ENCODE measurements at regions not wholly inside any gene's neighbourhood (a gene's known extent, or its start where the extent isn't known, plus 50 kb on each side); places are given as distances from the start of the nearest gene placed in this dataset.

- Histone ChIP-seq H3K4me3 (ENCODE audit: low read depth in 1 of 5, low read length in 5 of 5) (no peak overlapping the region), H3K9ac (ENCODE audit: low read length in 5 of 5) (no peak overlapping the region), H3K27ac (ENCODE audit: low read depth, low read length) (no peak overlapping the region), H3K36me3 (ENCODE audit: control insufficient read depth in 5 of 5, insufficient read depth in 5 of 5, low read length in 5 of 5) (no peaks in the 10 kb centered on the region), H3K27me3 (ENCODE audit: control insufficient read depth in 5 of 5, insufficient read depth in 4 of 5, low read length in 5 of 5) (no peaks in the 10 kb centered on the region), H3K9me3 (ENCODE audit: control insufficient read depth in 5 of 5, low read length in 5 of 5) (no peaks in the 10 kb centered on the region), H3K4me1 (ENCODE audit: control insufficient read depth in 5 of 5, insufficient read depth in 5 of 5, low read length in 5 of 5) (peaks cover 0 to 3% (median 0%) of the 10 kb centered on the region in 5 donors)
These were observed 86.7 kb upstream of the ZEB2 start for GRCh38 chr2:144606466-144607095.

- H3K4me3 ChIP-seq (ENCODE audit: low read depth in 1 of 5, low read length in 5 of 5) = no peak overlapping the region
- H3K9me3 ChIP-seq (ENCODE audit: control insufficient read depth in 5 of 5, low read length in 5 of 5) = no peaks in the 10 kb centered on the region
- no peak overlapping the region for H3K9ac ChIP-seq (ENCODE audit: low read length in 5 of 5)
- H3K27ac ChIP-seq (ENCODE audit: low read depth, low read length) = no peak overlapping the region
- peaks cover 0 to 3% (median 0%) of the 10 kb centered on the region in 5 donors for H3K4me1 ChIP-seq (ENCODE audit: control insufficient read depth in 5 of 5, insufficient read depth in 5 of 5, low read length in 5 of 5)
- no peaks in the 10 kb centered on the region for H3K27me3 ChIP-seq (ENCODE audit: control insufficient read depth in 5 of 5, insufficient read depth in 4 of 5, low read length in 5 of 5)
- no peaks in the 10 kb centered on the region for H3K36me3 ChIP-seq (ENCODE audit: control insufficient read depth in 5 of 5, insufficient read depth in 5 of 5, low read length in 5 of 5)
These were observed 85.4 kb upstream of the ZEB2 start for GRCh38 chr2:144605231-144605840.

- no peaks in the 10 kb centered on the region for H3K27me3 ChIP-seq (ENCODE audit: control insufficient read depth in 5 of 5, insufficient read depth in 4 of 5, low read length in 5 of 5)
- H3K4me1 ChIP-seq (ENCODE audit: control insufficient read depth in 5 of 5, insufficient read depth in 5 of 5, low read length in 5 of 5) = peaks cover 0 to 3% (median 0%) of the 10 kb centered on the region in 5 donors
- no peak overlapping the region for H3K9ac ChIP-seq (ENCODE audit: low read length in 5 of 5)
- no peak overlapping the region for H3K27ac ChIP-seq (ENCODE audit: low read depth, low read length)
- H3K9me3 ChIP-seq (ENCODE audit: control insufficient read depth in 5 of 5, low read length in 5 of 5) = no peaks in the 10 kb centered on the region
- no peaks in the 10 kb centered on the region for H3K36me3 ChIP-seq (ENCODE audit: control insufficient read depth in 5 of 5, insufficient read depth in 5 of 5, low read length in 5 of 5)
- H3K4me3 ChIP-seq (ENCODE audit: low read depth in 1 of 5, low read length in 5 of 5) = no peak overlapping the region
These were observed 83.4 kb upstream of the ZEB2 start for GRCh38 chr2:144603334-144603733.

- Histone ChIP-seq H3K27ac (ENCODE audit: low read depth, low read length) (no peak overlapping the region), H3K36me3 (ENCODE audit: control insufficient read depth in 5 of 5, insufficient read depth in 5 of 5, low read length in 5 of 5) (no peaks in the 10 kb centered on the region), H3K9ac (ENCODE audit: low read length in 5 of 5) (no peak overlapping the region), H3K4me1 (ENCODE audit: control insufficient read depth in 5 of 5, insufficient read depth in 5 of 5, low read length in 5 of 5) (peaks cover 0 to 8% (median 0%) of the 10 kb centered on the region in 5 donors), H3K4me3 (ENCODE audit: low read depth in 1 of 5, low read length in 5 of 5) (no peak overlapping the region), H3K27me3 (ENCODE audit: control insufficient read depth in 5 of 5, insufficient read depth in 4 of 5, low read length in 5 of 5) (no peaks in the 10 kb centered on the region), H3K9me3 (ENCODE audit: control insufficient read depth in 5 of 5, low read length in 5 of 5) (no peaks in the 10 kb centered on the region)
These were observed 79.0 kb upstream of the ZEB2 start for GRCh38 chr2:144598906-144599305.

- Histone ChIP-seq H3K27me3 (ENCODE audit: control insufficient read depth in 5 of 5, insufficient read depth in 4 of 5, low read length in 5 of 5) (no peaks in the 10 kb centered on the region), H3K27ac (ENCODE audit: low read depth, low read length) (no peak overlapping the region), H3K9me3 (ENCODE audit: control insufficient read depth in 5 of 5, low read length in 5 of 5) (no peaks in the 10 kb centered on the region), H3K4me1 (ENCODE audit: control insufficient read depth in 5 of 5, insufficient read depth in 5 of 5, low read length in 5 of 5) (peaks cover 0 to 8% (median 0%) of the 10 kb centered on the region in 5 donors), H3K4me3 (ENCODE audit: low read depth in 1 of 5, low read length in 5 of 5) (no peak overlapping the region), H3K36me3 (ENCODE audit: control insufficient read depth in 5 of 5, insufficient read depth in 5 of 5, low read length in 5 of 5) (no peaks in the 10 kb centered on the region), H3K9ac (ENCODE audit: low read length in 5 of 5) (no peak overlapping the region)
These were observed 78.1 kb upstream of the ZEB2 start for GRCh38 chr2:144597894-144598593.

GRCh38 chr2:144597388-144597787 lies 77.5 kb upstream of the ZEB2 start:
- Histone ChIP-seq H3K9me3 (ENCODE audit: control insufficient read depth in 5 of 5, low read length in 5 of 5) (no peaks in the 10 kb centered on the region), H3K4me3 (ENCODE audit: low read depth in 1 of 5, low read length in 5 of 5) (no peak overlapping the region), H3K27me3 (ENCODE audit: control insufficient read depth in 5 of 5, insufficient read depth in 4 of 5, low read length in 5 of 5) (no peaks in the 10 kb centered on the region), H3K9ac (ENCODE audit: low read length in 5 of 5) (no peak overlapping the region), H3K4me1 (ENCODE audit: control insufficient read depth in 5 of 5, insufficient read depth in 5 of 5, low read length in 5 of 5) (peaks cover 0 to 11% (median 0%) of the 10 kb centered on the region in 5 donors), H3K36me3 (ENCODE audit: control insufficient read depth in 5 of 5, insufficient read depth in 5 of 5, low read length in 5 of 5) (no peaks in the 10 kb centered on the region), H3K27ac (ENCODE audit: low read depth, low read length) (no peak overlapping the region)

GRCh38 chr2:144596073-144596871 lies 76.4 kb upstream of the ZEB2 start:
- H3K4me3 ChIP-seq (ENCODE audit: low read depth in 1 of 5, low read length in 5 of 5) = no peak overlapping the region
- H3K27ac ChIP-seq (ENCODE audit: low read depth, low read length) = no peak overlapping the region
- H3K27me3 ChIP-seq (ENCODE audit: control insufficient read depth in 5 of 5, insufficient read depth in 4 of 5, low read length in 5 of 5) = no peaks in the 10 kb centered on the region
- H3K36me3 ChIP-seq (ENCODE audit: control insufficient read depth in 5 of 5, insufficient read depth in 5 of 5, low read length in 5 of 5) = no peaks in the 10 kb centered on the region
- H3K9me3 ChIP-seq (ENCODE audit: control insufficient read depth in 5 of 5, low read length in 5 of 5) = no peaks in the 10 kb centered on the region
- peaks cover 0 to 11% (median 0%) of the 10 kb centered on the region in 5 donors for H3K4me1 ChIP-seq (ENCODE audit: control insufficient read depth in 5 of 5, insufficient read depth in 5 of 5, low read length in 5 of 5)
- no peak overlapping the region for H3K9ac ChIP-seq (ENCODE audit: low read length in 5 of 5)

GRCh38 chr2:144595686-144596072 lies 75.8 kb upstream of the ZEB2 start:
- no peak overlapping the region for H3K27ac ChIP-seq (ENCODE audit: low read depth, low read length)
- peaks cover 0 to 11% (median 0%) of the 10 kb centered on the region in 5 donors for H3K4me1 ChIP-seq (ENCODE audit: control insufficient read depth in 5 of 5, insufficient read depth in 5 of 5, low read length in 5 of 5)
- no peaks in the 10 kb centered on the region for H3K9me3 ChIP-seq (ENCODE audit: control insufficient read depth in 5 of 5, low read length in 5 of 5)
- no peaks in the 10 kb centered on the region for H3K36me3 ChIP-seq (ENCODE audit: control insufficient read depth in 5 of 5, insufficient read depth in 5 of 5, low read length in 5 of 5)
- no peak overlapping the region for H3K4me3 ChIP-seq (ENCODE audit: low read depth in 1 of 5, low read length in 5 of 5)
- H3K9ac ChIP-seq (ENCODE audit: low read length in 5 of 5) = no peak overlapping the region
- no peaks in the 10 kb centered on the region for H3K27me3 ChIP-seq (ENCODE audit: control insufficient read depth in 5 of 5, insufficient read depth in 4 of 5, low read length in 5 of 5)

- Histone ChIP-seq H3K36me3 (ENCODE audit: control insufficient read depth in 5 of 5, insufficient read depth in 5 of 5, low read length in 5 of 5) (no peaks in the 10 kb centered on the region), H3K9me3 (ENCODE audit: control insufficient read depth in 5 of 5, low read length in 5 of 5) (no peaks in the 10 kb centered on the region), H3K27ac (ENCODE audit: low read depth, low read length) (no peak overlapping the region), H3K4me1 (ENCODE audit: control insufficient read depth in 5 of 5, insufficient read depth in 5 of 5, low read length in 5 of 5) (peaks cover 0 to 11% (median 0%) of the 10 kb centered on the region in 5 donors), H3K4me3 (ENCODE audit: low read depth in 1 of 5, low read length in 5 of 5) (no peak overlapping the region), H3K27me3 (ENCODE audit: control insufficient read depth in 5 of 5, insufficient read depth in 4 of 5, low read length in 5 of 5) (no peaks in the 10 kb centered on the region), H3K9ac (ENCODE audit: low read length in 5 of 5) (no peak overlapping the region)
These were observed 75.4 kb upstream of the ZEB2 start for GRCh38 chr2:144595279-144595678.
